HG03175 (cell line): ENCODE measurements at regions not wholly inside any gene's neighbourhood (a gene's known extent, or its start where the extent isn't known, plus 50 kb on each side); places are given as distances from the start of the nearest gene placed in this dataset.
"Not testable (repeated sequence)": the region's sequence is repeated elsewhere in the genome, so short reads cannot be mapped to it uniquely, and the experiment has no call there.

Experiments
- ATAC-seq: cut with Tn5 transposase; IDR thresholded peaks from one replicate; pipeline ENCODE4 v1.9.1; 2021; ENCODE audit warnings: mild to moderate bottlenecking, moderate library complexity; ENCODE audit not compliant: unreplicated experiment

DNA sequence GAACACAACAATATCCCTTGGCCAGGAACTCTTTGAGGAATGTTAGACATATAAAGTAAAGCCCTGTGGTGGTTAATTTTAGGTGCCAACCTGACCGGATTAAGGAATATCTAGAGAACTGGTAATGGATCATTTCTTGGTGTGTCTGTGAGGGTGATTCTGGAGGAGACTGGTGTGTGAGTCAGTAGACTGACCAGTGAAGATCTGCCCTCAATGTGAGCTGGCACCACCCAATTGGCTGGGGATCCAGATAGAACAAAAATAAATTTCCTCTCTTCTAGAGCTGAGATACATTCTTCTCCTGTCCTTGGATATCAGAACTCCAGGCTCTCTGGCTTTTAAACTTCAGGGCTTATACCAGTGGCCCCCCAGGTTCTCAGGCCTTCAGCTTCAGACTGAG is 56.2 kb upstream of the TNPO1 start:
- no peak for ATAC-seq

GRCh38 chr5:72752909-72753308 is 63.6 kb upstream of the TNPO1 start:
- ATAC-seq = no peak

DNA sequence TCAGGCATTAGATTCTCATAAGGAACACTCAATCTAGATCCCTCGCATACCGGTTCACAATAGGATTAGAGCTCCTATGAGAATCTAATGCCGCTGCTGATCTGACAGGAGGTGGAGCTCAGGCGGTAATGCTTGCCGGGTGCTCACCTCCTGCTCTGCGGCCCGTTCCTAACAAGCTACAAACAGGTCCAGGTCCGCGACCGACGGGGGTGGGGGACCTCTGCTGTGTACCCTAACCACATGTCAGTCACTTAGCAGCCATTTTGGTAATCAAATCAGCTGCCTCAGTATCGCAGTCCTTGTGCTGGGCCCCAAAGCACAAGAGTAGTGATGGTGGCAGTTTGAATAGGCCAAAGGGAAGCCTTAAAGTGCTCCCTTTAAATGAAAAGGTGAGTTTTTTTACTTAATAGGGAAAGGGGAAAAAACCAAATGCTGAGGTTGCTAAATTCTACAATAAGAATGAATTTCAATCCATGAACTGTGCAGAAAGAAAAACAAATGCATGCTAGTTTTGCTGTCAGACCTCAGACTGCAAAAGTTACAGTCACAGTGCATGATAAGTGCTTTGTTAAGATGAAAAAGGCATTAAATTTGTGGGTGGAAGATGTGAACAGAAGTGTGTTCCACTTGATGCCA is 67.0 kb upstream of the TNPO1 start:
- no peak for ATAC-seq

DNA sequence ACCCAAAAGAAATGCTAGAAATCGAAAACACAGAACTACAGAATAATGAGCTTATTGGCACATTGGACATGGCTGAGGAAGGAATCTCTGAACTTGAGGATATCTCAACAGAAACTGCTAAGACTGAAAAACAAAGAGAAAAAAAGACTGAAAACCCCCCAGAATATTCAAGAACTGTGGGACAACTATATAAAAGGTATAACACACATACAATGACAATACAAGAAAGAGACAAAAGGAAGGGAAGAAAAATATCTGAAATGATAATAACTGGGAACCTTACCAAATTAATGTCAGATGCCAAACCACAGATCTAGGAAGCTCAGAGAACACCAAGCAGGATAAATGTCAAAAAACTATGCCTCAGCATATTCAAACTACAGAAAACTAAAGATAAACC is 68.6 kb upstream of the TNPO1 start:
- no peak for ATAC-seq

- no peak for ATAC-seq
Observed at GRCh38 chr5:72746736-72747135, 69.7 kb upstream of the TNPO1 start.

DNA sequence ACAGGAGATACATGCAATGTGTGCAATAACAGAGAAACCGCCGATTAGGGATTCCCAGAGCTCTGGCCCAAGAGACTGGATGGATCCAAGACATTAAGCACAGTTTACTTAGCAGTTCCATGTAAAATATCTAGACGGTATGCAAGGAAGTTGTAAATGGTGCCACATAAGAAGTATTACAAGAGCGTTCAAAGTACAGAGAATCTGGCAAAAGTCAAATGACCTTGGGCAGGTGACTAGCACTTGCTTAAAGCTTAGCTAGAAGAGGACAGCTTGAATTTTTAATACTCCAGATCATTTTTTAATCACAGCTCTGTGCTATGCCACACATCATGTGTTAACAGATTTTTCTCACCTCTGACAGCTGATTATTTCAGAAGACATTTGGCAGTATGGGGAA is 72.3 kb upstream of the TNPO1 start:
- no peak for ATAC-seq

GRCh38 chr5:72741805-72742204 is 74.7 kb upstream of the TNPO1 start:
- no peak for ATAC-seq

GRCh38 chr5:72733810-72734209 is 82.7 kb upstream of the TNPO1 start:
- no peak for ATAC-seq

- no peak for ATAC-seq
Observed at GRCh38 chr5:72723581-72723980, 92.9 kb upstream of the TNPO1 start.

GRCh38 chr5:72722792-72723452 is 93.5 kb upstream of the TNPO1 start:
- no peak for ATAC-seq

DNA sequence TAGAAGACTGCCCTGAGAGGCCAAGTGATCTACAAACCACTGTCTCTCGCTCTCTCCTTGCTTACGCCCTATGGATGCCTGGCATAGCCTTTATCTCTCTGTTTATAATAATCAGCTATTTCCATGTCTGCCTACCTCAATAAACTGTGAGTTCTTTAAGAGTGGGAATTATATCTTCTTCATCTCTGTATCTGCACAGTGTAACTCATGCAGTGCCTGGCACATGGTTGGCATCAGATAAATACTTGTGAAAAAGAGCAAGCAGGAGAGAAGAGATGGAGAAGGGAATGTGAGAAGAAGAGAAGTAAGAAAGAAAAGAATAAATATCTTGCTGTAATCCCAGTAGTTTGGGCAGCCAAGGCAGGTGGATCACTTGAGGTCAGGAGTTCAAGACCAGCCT is 94.6 kb upstream of the TNPO1 start:
- no peak for ATAC-seq

- ATAC-seq = no peak
Observed at GRCh38 chr5:72720205-72720604, 96.3 kb upstream of the TNPO1 start.

DNA sequence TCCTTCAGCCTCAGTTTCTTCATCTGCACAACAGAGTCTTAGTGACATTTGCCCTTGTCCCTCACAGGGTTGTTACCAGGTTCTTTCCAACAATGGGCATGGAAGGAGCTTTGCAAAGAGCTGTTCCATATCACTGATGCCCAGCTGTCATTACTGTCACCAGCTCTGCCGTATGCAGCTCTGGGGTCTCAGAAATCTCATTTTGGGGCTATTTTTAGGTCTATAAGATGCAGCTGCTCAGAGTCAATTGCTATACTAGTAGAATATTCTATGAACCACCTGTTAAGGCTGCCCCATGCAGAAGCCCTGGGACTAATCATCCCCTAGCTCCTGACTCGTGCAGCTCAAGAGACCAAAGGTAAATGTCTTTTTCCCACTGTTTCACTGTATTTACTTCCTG is 105.1 kb upstream of the TNPO1 start:
- no peak for ATAC-seq

GRCh38 chr5:72709341-72709740 is 107.1 kb upstream of the TNPO1 start:
- no peak for ATAC-seq

GRCh38 chr5:72705178-72705577 is 111.3 kb upstream of the TNPO1 start:
- no peak for ATAC-seq

DNA sequence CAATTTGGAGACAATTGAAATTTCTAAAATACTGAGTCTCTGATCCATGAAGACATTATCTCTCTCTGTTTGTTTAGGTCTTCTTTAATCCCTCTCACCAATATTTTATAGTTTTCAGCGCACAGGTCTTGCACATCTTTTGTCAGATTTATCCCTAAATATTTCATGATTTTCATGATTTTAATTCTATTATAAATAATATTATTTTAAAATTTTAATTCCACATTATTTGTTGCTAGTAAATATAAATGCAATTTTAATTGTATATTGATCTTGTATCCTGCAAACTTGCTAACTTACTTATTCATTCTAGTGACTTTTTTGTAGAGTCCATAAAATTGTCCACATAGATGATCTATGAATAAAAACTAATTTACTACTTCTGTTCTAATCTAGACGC is 112.6 kb upstream of the TNPO1 start:
- ATAC-seq = no peak

DNA sequence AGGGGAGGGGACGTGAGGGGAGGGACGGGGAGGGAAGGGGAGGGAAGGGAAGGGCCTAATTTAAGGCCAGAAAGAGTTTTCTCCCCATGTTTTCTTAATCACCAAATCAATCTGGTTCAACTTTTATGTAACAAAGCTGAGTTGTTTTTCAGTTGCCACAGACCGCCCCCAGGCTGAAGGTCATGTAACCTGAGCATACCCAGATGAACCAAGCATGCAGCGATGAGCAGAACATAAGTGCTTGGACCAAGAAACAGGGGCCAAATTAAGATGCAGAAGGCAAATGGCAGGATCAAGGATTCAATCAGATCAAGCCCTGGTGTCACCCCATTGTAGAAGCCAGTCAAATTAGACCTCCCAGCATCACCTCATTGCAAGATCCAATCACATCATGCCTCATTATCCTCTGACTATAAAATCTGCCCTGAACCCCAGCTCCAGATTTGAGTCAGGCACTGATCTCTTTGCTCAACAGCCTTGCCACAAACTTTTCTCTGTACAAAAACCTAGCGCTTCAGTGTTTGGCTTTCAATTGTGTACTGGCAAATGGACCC is 113.5 kb upstream of the TNPO1 start:
- no peak for ATAC-seq

DNA sequence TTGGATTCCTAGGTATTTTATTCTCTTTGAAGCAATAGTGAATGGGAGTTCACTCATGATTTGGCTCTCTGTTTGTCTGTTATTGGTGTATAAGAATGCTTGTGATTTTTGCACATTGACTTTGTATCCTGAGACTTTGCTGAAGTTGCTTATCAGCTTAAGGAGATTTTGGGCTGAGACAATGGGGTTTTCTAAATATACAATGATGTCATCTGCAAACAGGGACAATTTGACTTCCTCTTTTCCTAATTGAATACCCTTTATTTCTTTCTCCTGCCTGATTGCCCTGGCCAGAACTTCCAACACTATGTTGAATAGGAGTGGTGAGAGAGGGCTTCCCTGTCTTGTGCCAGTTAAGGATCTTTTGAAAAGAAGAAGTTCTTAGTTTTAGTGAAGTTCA is 114.4 kb upstream of the TNPO1 start:
- not testable (repeated sequence) for ATAC-seq

DNA sequence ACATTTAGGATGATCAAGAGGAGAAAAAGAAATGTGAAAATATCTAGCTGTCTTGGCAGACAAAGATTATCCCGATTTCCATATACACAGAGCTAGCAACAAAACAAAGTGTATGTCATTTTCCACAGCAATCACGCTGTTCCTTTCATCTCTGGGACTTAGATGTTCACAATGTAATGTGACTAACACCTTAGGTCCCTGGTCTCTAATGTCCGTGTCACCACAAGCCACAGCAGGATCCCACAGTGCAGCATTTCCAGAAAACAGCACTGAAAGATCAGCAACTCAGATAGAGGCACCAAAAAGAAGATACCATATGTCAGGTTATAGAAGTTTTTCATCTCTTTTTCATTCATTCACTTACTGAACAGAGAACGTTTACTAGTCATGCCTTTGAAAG is 118.0 kb upstream of the TNPO1 start:
- no peak for ATAC-seq

GRCh38 chr5:72697622-72698021 is 118.8 kb upstream of the TNPO1 start:
- no peak for ATAC-seq

- no peak for ATAC-seq
Observed at GRCh38 chr5:72695659-72696058, 120.8 kb upstream of the TNPO1 start.

GRCh38 chr5:72694856-72695255 is 121.6 kb upstream of the TNPO1 start:
- ATAC-seq = no peak
